Right lobe of liver (tissue), 4 donors: ENCODE measurements at regions not wholly inside any gene's neighbourhood (a gene's known extent, or its start where the extent isn't known, plus 50 kb on each side); places are given as distances from the start of the nearest gene placed in this dataset.

Experiments
- CTCF ChIP-seq, 4 donors: fragments of 200-600 bp in 3 of 4; fragments of 450-650 bp in 1 of 4; IDR thresholded peaks; one replicate each; pipeline versions ENCODE4 v1.5.1 to v1.8.0; 2016 to 2022; ENCODE audit warnings: antibody characterized with exemption in 4 of 4, mild to moderate bottlenecking in 2 of 4
- POLR2A ChIP-seq: fragments of 450-650 bp; IDR thresholded peaks from one replicate; pipeline ENCODE4 v1.6.1; 2017; ENCODE audit warnings: antibody characterized with exemption, mild to moderate bottlenecking
- donor health status: DM: no; HTN: no; CAD: no.
- donor health status: DM: no; HTN: no; CAD: no.
- donor health status: DM: no; HTN: yes; CAD: no.

DNA sequence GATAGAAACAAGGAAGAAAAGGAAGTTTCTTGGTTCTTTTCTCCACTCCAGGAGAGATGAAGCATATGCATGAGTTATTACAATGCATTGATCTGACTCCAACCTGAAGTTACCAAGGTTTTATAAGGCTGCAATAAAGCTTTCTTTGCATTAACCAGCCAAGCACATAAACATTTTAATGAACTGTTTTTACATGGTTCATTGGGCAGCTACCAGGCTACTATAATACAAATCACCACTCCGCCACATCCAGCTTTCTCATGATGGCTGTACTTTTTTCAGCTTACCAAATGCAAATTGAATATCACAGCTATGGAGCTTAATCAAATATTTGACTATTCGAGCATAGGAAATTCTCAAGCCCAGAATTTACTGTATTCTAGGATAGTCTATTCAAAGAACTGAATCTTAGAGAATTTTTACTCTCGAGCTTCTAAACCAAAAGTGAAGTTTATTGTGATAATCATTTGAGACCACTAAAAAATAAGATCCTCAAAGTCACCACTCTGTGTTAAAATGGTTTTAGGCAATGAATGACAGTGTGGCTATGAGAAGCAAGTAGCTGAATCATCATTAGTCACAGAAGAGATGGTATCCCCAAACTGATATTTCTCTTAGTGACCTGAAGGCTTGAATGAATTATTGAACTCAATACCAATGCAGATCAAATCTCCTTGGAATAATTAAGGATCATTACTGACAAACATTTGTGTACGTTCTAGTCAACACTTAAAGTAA, 58.6 kb upstream of the ZNF281 start:
- no peak for TF ChIP-seq CTCF (IDR thresholded peaks at IDR 0.05)
- TF ChIP-seq POLR2A: no peak
